GM12874 (cell line): ENCODE measurements at regions not wholly inside any gene's neighbourhood (a gene's known extent, or its start where the extent isn't known, plus 50 kb on each side); places are given as distances from the start of the nearest gene placed in this dataset.

Experiments used
- TF ChIP-seq, protein P1 (sequence below): IDR thresholded peaks from 2 replicates; pipeline ENCODE4 v1.5.1; 2011; ENCODE audit warnings: low read depth, mild to moderate bottlenecking, control low read depth, low read length, moderate library complexity; ENCODE audit not compliant: insufficient read depth

DNA sequence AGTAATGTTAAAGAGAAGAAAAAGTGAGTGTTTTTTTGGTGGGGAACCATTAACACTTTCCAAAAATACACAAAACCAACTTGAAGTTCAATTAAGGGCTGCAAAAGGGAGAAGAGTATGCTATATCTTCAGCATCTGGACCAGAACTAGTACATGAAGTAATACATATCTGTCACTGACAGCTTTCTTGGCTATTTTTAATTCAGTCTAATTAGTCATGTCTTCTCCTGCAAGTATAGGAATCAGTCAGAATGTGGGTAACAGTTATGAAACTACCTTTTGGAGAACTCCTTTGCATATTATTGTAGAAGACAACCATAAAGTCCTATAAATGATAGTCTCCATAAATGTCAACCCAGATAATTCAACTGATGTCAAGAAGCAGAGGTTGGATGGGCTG lies 901.2 kb downstream of the TTLL7 start:
- TF ChIP-seq, protein P1, sequence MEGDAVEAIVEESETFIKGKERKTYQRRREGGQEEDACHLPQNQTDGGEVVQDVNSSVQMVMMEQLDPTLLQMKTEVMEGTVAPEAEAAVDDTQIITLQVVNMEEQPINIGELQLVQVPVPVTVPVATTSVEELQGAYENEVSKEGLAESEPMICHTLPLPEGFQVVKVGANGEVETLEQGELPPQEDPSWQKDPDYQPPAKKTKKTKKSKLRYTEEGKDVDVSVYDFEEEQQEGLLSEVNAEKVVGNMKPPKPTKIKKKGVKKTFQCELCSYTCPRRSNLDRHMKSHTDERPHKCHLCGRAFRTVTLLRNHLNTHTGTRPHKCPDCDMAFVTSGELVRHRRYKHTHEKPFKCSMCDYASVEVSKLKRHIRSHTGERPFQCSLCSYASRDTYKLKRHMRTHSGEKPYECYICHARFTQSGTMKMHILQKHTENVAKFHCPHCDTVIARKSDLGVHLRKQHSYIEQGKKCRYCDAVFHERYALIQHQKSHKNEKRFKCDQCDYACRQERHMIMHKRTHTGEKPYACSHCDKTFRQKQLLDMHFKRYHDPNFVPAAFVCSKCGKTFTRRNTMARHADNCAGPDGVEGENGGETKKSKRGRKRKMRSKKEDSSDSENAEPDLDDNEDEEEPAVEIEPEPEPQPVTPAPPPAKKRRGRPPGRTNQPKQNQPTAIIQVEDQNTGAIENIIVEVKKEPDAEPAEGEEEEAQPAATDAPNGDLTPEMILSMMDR, result no peak

DNA sequence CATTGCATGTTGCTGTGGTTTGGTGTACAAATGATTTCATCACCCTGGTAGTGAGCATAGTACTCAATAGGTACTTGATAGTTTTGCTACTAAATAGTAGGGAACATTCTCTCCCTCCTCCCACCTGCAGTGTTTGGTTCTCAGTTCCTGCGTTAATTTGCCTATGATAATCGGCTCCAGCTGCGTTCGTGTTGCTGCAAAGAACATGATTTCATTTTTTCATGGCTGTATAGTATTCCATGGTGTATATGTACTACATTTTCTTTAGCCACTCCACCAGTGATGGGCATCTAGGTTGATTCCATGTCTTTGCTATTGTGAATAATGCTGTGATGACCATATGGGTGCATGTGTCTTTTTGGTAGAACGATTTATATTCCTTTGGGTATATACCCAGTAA lies 903.4 kb downstream of the TTLL7 start:
- TF ChIP-seq, protein P1, result no peak

DNA sequence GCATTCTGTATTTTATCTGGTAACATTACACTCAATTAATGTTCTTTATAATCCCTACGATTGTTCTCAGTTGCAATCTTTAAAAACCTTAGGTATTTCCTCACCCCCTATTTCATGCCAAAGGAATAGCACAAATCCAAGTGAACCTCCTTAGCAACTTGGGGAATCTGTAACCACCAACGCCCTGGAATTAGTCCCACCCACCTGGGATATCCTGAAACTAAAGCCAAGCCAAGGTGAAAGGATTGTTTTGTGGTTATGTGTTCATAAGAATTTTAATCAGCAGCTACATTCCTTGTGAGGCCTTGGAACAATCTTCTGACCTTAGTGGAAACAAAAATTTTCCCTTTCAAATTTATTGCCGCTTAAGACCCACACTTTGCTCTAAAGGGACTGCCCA lies 908.7 kb downstream of the TTLL7 start:
- TF ChIP-seq, protein P1, result no peak

DNA sequence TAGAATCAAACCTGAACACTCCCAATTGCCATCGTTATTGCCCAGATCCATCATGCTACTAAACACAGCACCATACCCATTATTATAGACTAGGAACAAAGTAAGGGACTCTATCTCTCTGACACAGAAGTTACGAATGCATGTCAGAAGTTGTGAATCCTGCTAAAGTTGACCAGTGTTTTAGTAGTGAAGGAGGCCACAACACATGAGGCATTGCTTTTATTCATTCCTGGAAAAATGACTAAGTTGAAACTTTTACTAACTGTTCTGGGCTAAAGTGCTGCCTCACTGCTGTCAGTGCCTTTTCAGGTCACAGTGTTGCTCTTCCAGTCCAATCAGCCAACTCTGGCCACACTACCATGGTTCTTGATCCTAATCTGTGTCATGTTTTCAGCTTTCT lies 911.1 kb downstream of the TTLL7 start:
- TF ChIP-seq, protein P1, result no peak

DNA sequence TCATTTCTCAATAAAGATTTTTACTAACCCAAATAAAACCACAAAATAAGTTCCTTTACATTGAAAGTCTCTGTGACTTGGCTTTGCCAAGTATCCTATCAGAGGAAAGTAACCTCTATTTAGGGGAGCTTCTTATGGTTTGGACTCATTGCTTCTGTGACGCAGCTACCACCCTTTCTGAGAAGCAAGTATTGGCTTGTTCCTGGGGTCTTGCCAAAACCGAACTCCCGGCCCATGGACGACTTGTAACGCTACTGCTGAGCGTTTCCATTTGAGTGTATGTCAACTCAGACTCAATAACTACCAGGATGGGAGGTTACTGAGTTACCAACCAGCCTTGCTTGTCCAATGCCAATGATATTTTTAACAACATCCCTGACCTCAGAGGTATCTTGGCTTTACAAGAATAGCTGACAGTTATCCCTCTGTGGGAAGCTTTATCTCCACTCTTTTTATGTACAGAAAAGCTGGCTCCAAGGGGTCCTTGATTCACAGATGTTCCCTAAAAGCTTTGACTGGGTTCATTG lies 911.9 kb downstream of the TTLL7 start:
- TF ChIP-seq, protein P1, result no peak

DNA sequence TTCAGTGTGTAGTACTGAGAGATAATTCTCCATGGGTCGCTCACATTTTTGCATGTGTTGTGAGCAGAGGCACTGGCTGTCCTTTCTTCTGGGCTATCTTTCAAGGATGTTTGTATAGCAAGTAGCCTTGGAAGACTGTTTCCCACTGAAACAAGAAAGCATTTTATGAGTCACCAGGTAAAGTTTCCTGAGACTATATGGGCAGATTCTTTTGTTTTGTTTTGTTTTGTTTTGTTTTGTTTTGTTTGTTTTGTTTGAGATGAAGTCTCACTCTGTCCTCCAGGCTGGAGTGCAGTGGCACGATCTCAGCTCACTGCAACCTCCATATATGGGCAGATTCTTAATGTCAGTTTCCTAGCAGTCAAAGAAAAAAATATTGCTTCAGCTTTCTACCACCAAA lies 912.6 kb downstream of the TTLL7 start:
- TF ChIP-seq, protein P1, result no peak

DNA sequence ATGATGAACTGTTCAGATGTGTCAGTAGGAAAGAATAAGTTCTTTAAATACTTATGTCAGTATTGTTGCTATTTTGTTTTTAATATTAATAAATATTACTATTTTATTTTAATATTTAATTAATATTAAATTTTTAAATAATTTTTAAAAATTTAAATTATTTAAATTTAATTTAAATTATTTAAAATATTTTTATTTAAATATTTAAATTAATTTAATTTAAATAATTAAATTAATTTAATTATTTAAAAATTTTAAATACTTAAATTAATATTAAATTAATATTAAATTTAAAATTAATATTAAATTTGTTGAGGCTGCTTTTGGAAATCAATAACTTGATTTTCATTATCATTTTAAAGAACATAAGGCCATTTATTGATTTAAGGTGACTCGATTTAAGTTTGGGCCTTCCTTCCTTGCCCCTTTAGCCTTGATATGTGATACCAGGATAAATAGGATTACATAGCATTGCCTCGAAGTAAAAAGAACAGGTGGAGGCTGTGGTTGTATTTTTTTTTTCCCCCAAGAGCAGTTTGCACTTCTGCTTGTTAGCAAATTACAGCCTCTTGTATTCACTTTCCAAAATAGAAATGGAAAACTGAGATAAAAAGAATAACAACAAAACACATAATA lies 915.2 kb downstream of the TTLL7 start:
- TF ChIP-seq, protein P1, result no peak
